Left ventricle myocardium inferior (tissue), 1 donor: ENCODE measurements at regions not wholly inside any gene's neighbourhood (a gene's known extent, or its start where the extent isn't known, plus 50 kb on each side); places are given as distances from the start of the nearest gene placed in this dataset.

Source experiments
- DNase-seq: peaks from one replicate; pipeline ENCODE4 v3.0.0-alpha.2; 2020
- H3K27ac ChIP-seq: fragments of 200-600 bp; replicated peaks from 2 replicates; pipeline ENCODE4 v1.8.0; 2021
- H3K27me3 ChIP-seq: fragments of 200-600 bp; 2 replicates; pipeline ENCODE4 v1.8.0; 2021; ENCODE audit warnings: low read depth
- H3K36me3 ChIP-seq: fragments of 200-600 bp; 2 replicates; pipeline ENCODE4 v1.8.0; 2021
- H3K4me1 ChIP-seq: fragments of 200-600 bp; 2 replicates; pipeline ENCODE4 v1.8.0; 2021
- H3K4me3 ChIP-seq: fragments of 200-600 bp; 2 replicates; pipeline ENCODE4 v1.8.0; 2021; ENCODE audit warnings: mild to moderate bottlenecking, moderate library complexity
- H3K9me3 ChIP-seq: fragments of 200-600 bp; replicated peaks from 2 replicates; pipeline ENCODE4 v1.8.0; 2021
- CTCF ChIP-seq: fragments of 200-600 bp; IDR thresholded peaks from 2 replicates; pipeline ENCODE4 v1.8.0; 2021; ENCODE audit warnings: antibody characterized with exemption, mild to moderate bottlenecking, borderline replicate concordance
- intact Hi-C: fragments of 100-400 bp; cut with micrococcal nuclease; formaldehyde crosslinking; loops from one replicate; pipeline ENCODE4 v1.11.0; 2022
- donor health status: DM: no; HTN: yes; CAD: no; lungs with severe emphysema.

- H3K4me3 ChIP-seq, result no peak overlapping the region
- no peaks in the 10 kb centered on the region for H3K4me1 ChIP-seq
- no peaks in the 10 kb centered on the region for H3K36me3 ChIP-seq
- intact Hi-C loops, result no loop called here
- no peaks in the 10 kb centered on the region for H3K27me3 ChIP-seq
- H3K27ac ChIP-seq, result no peak overlapping the region
- TF ChIP-seq CTCF, result no peak
- no peak for DNase-seq
- H3K9me3 ChIP-seq, result peaks cover 26% of the 10 kb centered on the region
Measured at GRCh38 chr6:115467726-115468125, 593.0 kb downstream of the FRK start.

GRCh38 chr6:115460913-115461312, 599.8 kb downstream of the FRK start:
- Histone ChIP-seq H3K36me3 (no peaks in the 10 kb centered on the region), H3K27me3 (no peaks in the 10 kb centered on the region), H3K27ac (no peak overlapping the region), H3K4me3 (no peak overlapping the region), H3K4me1 (no peaks in the 10 kb centered on the region), H3K9me3 (peaks cover 14% of the 10 kb centered on the region)
- TF ChIP-seq CTCF, result no peak
- intact Hi-C loops, result no loop called here
- DNase-seq, result no peak

DNA sequence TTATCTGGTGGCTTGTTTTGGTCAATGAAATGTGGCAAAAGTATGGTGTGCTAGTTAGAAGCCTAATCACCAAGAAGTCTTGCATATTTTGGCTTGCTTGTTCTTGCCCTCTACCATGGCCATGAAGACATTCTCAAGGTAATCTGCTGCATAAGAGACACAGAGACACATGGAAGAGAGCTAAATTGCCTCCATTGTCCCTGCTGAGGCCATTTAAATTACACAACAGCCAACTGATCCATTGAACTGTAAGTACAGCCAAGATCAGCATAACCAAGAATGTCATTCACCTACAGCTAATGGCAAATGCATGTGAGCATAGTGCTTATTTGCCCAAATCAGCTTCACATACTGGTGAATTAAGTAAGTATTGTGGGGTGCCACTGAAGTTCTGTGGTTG, 603.8 kb downstream of the FRK start:
- no peaks in the 10 kb centered on the region for H3K36me3 ChIP-seq
- no peak for TF ChIP-seq CTCF
- H3K27me3 ChIP-seq, result no peaks in the 10 kb centered on the region
- no peak overlapping the region for H3K27ac ChIP-seq
- H3K9me3 ChIP-seq, result no peaks in the 10 kb centered on the region
- intact Hi-C loops, result no loop called here
- DNase-seq, result no peak
- no peak overlapping the region for H3K4me3 ChIP-seq
- H3K4me1 ChIP-seq, result no peaks in the 10 kb centered on the region

DNA sequence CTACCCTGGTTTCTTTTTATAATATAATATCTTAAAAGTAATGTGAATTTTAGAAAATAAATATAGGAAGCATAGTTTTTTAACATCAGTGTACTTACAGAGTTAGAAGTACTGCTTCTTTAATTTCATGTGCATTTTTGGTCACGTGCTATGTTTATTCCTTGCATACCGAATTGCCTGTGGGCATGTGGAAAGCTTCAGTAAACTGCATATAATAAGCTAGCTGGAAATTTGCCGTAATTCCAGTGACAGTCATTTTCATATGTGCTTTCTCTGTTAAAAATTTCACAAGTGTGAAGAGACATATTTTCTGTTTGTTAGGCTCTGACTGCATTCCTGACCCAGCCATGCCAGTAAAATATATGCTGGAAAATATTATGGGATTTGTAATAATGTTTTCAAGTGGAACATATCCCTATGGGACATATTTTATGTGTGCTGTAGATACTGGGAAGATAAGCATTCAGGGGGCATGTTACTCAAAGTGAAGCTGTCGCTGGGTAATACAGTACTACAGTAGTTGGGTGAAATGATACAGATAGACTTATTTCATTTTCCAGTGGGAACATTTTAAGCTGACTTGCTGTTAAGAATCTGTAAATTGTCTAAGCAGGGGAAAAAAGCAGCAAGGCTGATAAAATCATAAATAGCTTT, 616.7 kb downstream of the FRK start:
- Histone ChIP-seq H3K4me1 (no peaks in the 10 kb centered on the region), H3K36me3 (no peaks in the 10 kb centered on the region), H3K27me3 (no peaks in the 10 kb centered on the region), H3K4me3 (no peak overlapping the region), H3K27ac (no peak overlapping the region), H3K9me3 (peaks cover under 1% of the 10 kb centered on the region)
- TF ChIP-seq CTCF, result no peak
- DNase-seq, result no peak
- intact Hi-C loops, result no loop called here

- Histone ChIP-seq H3K36me3 (no peaks in the 10 kb centered on the region), H3K9me3 (peaks cover 5% of the 10 kb centered on the region), H3K27ac (no peak overlapping the region), H3K27me3 (no peaks in the 10 kb centered on the region), H3K4me3 (no peak overlapping the region), H3K4me1 (no peaks in the 10 kb centered on the region)
- DNase-seq, result no peak
- intact Hi-C loops, result no loop called here
- no peak for TF ChIP-seq CTCF
Measured at GRCh38 chr6:115442323-115442722, 618.4 kb downstream of the FRK start.
